Sigmoid colon (tissue), 6 donors: ENCODE measurements at regions not wholly inside any gene's neighbourhood (a gene's known extent, or its start where the extent isn't known, plus 50 kb on each side); places are given as distances from the start of the nearest gene placed in this dataset.

Experiments
- DNase-seq: peaks from one replicate; pipeline ENCODE4 v3.0.0-alpha.2; 2019
- H3K27ac ChIP-seq, 4 donors: fragments of 200-600 bp; sonication (generic); one replicate each; pipeline ENCODE4 v1.5.1; 2016 to 2019; ENCODE audit warnings: mild to moderate bottlenecking in 1 of 4
- H3K27me3 ChIP-seq, 3 donors: fragments of 200-600 bp; sonication (generic); one replicate each; pipeline ENCODE4 v1.5.1; 2019; ENCODE audit warnings: mild to moderate bottlenecking in 1 of 3
- H3K36me3 ChIP-seq, 4 donors: fragments of 200-600 bp; sonication (generic); one replicate each; pipeline ENCODE4 v1.5.1; 2016 to 2019
- H3K4me1 ChIP-seq, 4 donors: fragments of 200-600 bp; sonication (generic); one replicate each; pipeline ENCODE4 v1.5.1; 2017 to 2019
- H3K4me3 ChIP-seq, 4 donors: fragments of 200-600 bp; sonication (generic); one replicate each; pipeline ENCODE4 v1.5.1; 2017 to 2019; ENCODE audit warnings: mild to moderate bottlenecking in 2 of 4, moderate library complexity in 1 of 4
- H3K9me3 ChIP-seq, 4 donors: fragments of 200-600 bp in 3 of 4; sonication (generic) in 3 of 4; one replicate each; pipeline versions ENCODE4 v1.5.1 to v1.6.1; 2013 to 2019
- EP300 ChIP-seq, 4 donors: sonication (generic); formaldehyde crosslinking; IDR thresholded peaks; one replicate each; pipeline ENCODE4 v1.6.1; 2017; ENCODE audit warnings: antibody characterized with exemption in 4 of 4
- POLR2A ChIP-seq, 2 donors: fragments of 450-650 bp; IDR thresholded peaks; one replicate each; pipeline ENCODE4 v1.6.1; 2016; ENCODE audit warnings: antibody characterized with exemption in 2 of 2, mild to moderate bottlenecking in 2 of 2, moderate library complexity in 2 of 2
- POLR2AphosphoS5 ChIP-seq, 4 donors: sonication (generic); formaldehyde crosslinking; IDR thresholded peaks; one replicate each; pipeline ENCODE4 v1.6.1; 2017; ENCODE audit warnings: antibody characterized with exemption in 4 of 4
- WGBS, 2 donors: extraction: QIAGEN DNeasy Blood & Tissue Kit; methylation state at CpG; one replicate each; pipeline ENCODE4 v1.1.7; 2013; 5-methylcytosine and 5-hydroxymethylcytosine counted together
- intact Hi-C: fragments of 100-400 bp; cut with DNase I; formaldehyde crosslinking; loops from one replicate; pipeline ENCODE4 v1.15.1; 2023
- TF ChIP-seq, protein P1 (sequence below), 4 experiments: fragments of 450-650 bp in 3 of 4; fragments of 200-600 bp in 1 of 4; IDR thresholded peaks; one replicate each; pipeline ENCODE4 v1.5.1; 2016 to 2019; ENCODE audit warnings: antibody characterized with exemption in 4 of 4, mild to moderate bottlenecking in 3 of 4, moderate library complexity in 2 of 4
- donor health status: healthy with polysubstance abuse.
- donor health status: healthy.

DNA sequence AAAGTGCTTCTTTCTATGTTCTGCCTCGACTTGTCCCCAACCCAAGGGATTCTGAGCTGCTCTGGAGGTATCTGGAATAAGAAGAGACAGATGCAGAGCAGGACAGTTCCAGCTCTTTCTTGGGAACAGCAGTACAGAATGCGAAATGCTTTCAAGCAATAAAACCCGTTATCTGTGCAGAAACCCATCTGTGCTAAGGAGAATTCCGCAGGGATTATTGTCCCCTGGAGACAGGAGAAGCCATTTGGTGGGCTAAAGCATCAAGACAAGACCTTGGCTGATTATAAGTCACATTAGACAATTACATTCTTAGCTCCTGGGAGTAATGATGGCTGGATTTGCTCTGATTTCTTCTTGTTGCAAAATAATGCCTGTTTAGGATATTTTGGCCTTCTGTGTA lies 185.4 kb upstream of the GLI2 start:
- intact Hi-C loops: loop anchor here (5.0 kb wide), 1 partner anchor 127 kb away; no protein-coding TSS in a partner anchor
- TF ChIP-seq, protein P1, sequence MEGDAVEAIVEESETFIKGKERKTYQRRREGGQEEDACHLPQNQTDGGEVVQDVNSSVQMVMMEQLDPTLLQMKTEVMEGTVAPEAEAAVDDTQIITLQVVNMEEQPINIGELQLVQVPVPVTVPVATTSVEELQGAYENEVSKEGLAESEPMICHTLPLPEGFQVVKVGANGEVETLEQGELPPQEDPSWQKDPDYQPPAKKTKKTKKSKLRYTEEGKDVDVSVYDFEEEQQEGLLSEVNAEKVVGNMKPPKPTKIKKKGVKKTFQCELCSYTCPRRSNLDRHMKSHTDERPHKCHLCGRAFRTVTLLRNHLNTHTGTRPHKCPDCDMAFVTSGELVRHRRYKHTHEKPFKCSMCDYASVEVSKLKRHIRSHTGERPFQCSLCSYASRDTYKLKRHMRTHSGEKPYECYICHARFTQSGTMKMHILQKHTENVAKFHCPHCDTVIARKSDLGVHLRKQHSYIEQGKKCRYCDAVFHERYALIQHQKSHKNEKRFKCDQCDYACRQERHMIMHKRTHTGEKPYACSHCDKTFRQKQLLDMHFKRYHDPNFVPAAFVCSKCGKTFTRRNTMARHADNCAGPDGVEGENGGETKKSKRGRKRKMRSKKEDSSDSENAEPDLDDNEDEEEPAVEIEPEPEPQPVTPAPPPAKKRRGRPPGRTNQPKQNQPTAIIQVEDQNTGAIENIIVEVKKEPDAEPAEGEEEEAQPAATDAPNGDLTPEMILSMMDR (IDR thresholded peaks at IDR 0.05): no peak
- no peak for TF ChIP-seq POLR2AphosphoS5 (IDR thresholded peaks at IDR 0.05)
- TF ChIP-seq EP300 (IDR thresholded peaks at IDR 0.05): no peak
- TF ChIP-seq POLR2A (IDR thresholded peaks at IDR 0.05): no peak
- Histone ChIP-seq H3K4me1 (peaks cover 0 to 31% (median 20%) of the 10 kb centered on the region in 4 donors), H3K27ac (peak overlapping the region in 1 of 4 donors; percentile 19), H3K4me3 (no peak overlapping the region), H3K27me3 (no peaks in the 10 kb centered on the region), H3K36me3 (no peaks in the 10 kb centered on the region), H3K9me3 (no peaks in the 10 kb centered on the region)
- WGBS, 2 donors: 82 to 84% methylated on average over 4 of the region's 4 CpGs
- no peak for DNase-seq

- 67 to 74% methylated on average over 2 of the region's 2 CpGs for WGBS, 2 donors
- TF ChIP-seq EP300 (IDR thresholded peaks at IDR 0.05) (no peak), POLR2A (IDR thresholded peaks at IDR 0.05) (no peak), POLR2AphosphoS5 (IDR thresholded peaks at IDR 0.05) (no peak)
- TF ChIP-seq, protein P1 (IDR thresholded peaks at IDR 0.05): no peak
- Histone ChIP-seq H3K4me3 (no peak overlapping the region), H3K27me3 (no peaks in the 10 kb centered on the region), H3K27ac (no peak overlapping the region), H3K4me1 (peaks cover 0 to 29% (median 20%) of the 10 kb centered on the region in 4 donors), H3K9me3 (no peaks in the 10 kb centered on the region), H3K36me3 (no peaks in the 10 kb centered on the region)
- intact Hi-C loops: loop anchor here (5.0 kb wide), 1 partner anchor 126 kb away; no protein-coding TSS in a partner anchor
- no peak for DNase-seq
These were observed 184.7 kb upstream of the GLI2 start for GRCh38 chr2:120550893-120551446.

- Histone ChIP-seq H3K27ac (peak overlapping the region in 1 of 4 donors; percentile 55), H3K4me3 (no peak overlapping the region)
- intact Hi-C loops: loop anchor here (5.0 kb wide), 1 partner anchor 126 kb away; no protein-coding TSS in a partner anchor
These were observed 184.1 kb upstream of the GLI2 start for GRCh38 chr2:120551522-120551921.

DNA sequence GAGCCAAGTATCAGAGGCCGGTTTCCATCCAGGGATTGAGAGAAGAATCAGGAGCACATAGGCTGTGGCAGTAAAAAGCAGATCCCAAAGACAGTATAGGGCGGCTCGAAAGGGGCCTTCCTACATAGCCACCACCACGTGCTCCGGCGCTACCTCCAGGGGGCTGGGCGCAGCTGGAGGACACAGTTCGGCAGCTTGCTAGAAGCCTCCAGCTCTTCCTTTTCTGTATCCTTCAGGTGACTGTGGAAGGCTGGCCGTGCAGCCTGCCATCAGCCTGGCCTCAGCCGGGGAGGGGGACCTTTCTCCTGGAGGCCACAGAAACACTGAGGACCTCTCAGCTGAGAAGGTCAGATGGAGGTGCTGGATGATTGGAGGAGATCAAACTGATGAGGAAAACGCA lies 183.6 kb upstream of the GLI2 start:
- Histone ChIP-seq H3K27me3 (no peaks in the 10 kb centered on the region), H3K27ac (peak overlapping the region in 1 of 4 donors; percentile 55), H3K9me3 (no peaks in the 10 kb centered on the region), H3K4me1 (peaks cover 0 to 25% (median 19%) of the 10 kb centered on the region in 4 donors), H3K36me3 (no peaks in the 10 kb centered on the region), H3K4me3 (no peak overlapping the region)
- WGBS, 2 donors: 88 to 90% methylated on average over 11 of the region's 11 CpGs
- no peak for DNase-seq
- intact Hi-C loops: loop anchor here (2.0 to 5.0 kb wide), 2 partner anchors 125 to 209 kb away; no protein-coding TSS in a partner anchor
- TF ChIP-seq POLR2A (IDR thresholded peaks at IDR 0.05) (no peak), POLR2AphosphoS5 (IDR thresholded peaks at IDR 0.05) (no peak), EP300 (IDR thresholded peaks at IDR 0.05) (no peak)
- TF ChIP-seq, protein P1 (IDR thresholded peaks at IDR 0.05): no peak

More at GRCh38 chr2:120551522-120551921, 184.1 kb upstream of the GLI2 start:
- H3K27me3 ChIP-seq: no peaks in the 10 kb centered on the region
- 39 to 47% methylated on average over 3 of the region's 3 CpGs for WGBS, 2 donors
- no peak for DNase-seq
- TF ChIP-seq POLR2AphosphoS5 (IDR thresholded peaks at IDR 0.05) (no peak), EP300 (IDR thresholded peaks at IDR 0.05) (no peak), POLR2A (IDR thresholded peaks at IDR 0.05) (no peak)
- TF ChIP-seq, protein P1 (IDR thresholded peaks at IDR 0.05): no peak
- no peaks in the 10 kb centered on the region for H3K36me3 ChIP-seq
- H3K9me3 ChIP-seq: no peaks in the 10 kb centered on the region
- peaks cover 0 to 25% (median 19%) of the 10 kb centered on the region in 4 donors for H3K4me1 ChIP-seq
